MM.1S (cell line): ENCODE measurements at regions not wholly inside any gene's neighbourhood (a gene's known extent, or its start where the extent isn't known, plus 50 kb on each side); places are given as distances from the start of the nearest gene placed in this dataset.

Source experiments
- DNase-seq: peaks from one replicate; pipeline ENCODE4 v3.0.0-alpha.2; 2015
- H2AFZ ChIP-seq: fragments of 300-600 bp; sonication (generic); 2 replicates; pipeline ENCODE4 v1.6.0; 2016; ENCODE audit warnings: antibody characterized with exemption, low read length
- H3F3A ChIP-seq: fragments of 300-600 bp; sonication (generic); 2 replicates; pipeline ENCODE4 v1.6.1; 2016; ENCODE audit warnings: mild to moderate bottlenecking, antibody characterized with exemption, low read length, moderate library complexity, mixed read lengths; ENCODE audit not compliant: insufficient read depth
- H3K27ac ChIP-seq: fragments of 300-600 bp; sonication (generic); 2 replicates; pipeline ENCODE4 v1.5.1; 2016; ENCODE audit warnings: mild to moderate bottlenecking, low read length
- H3K27me3 ChIP-seq: fragments of 300-600 bp; sonication (generic); replicated peaks from 2 replicates; pipeline ENCODE4 v1.6.0; 2016; ENCODE audit warnings: low read length; ENCODE audit not compliant: insufficient read depth
- H3K36me3 ChIP-seq: fragments of 300-600 bp; sonication (generic); replicated peaks from 2 replicates; pipeline ENCODE4 v1.6.1; 2016; ENCODE audit warnings: mild to moderate bottlenecking, low read length, mixed read lengths; ENCODE audit not compliant: insufficient read depth
- H3K4me1 ChIP-seq: fragments of 300-600 bp; sonication (generic); 2 replicates; pipeline ENCODE4 v1.6.1; 2016; ENCODE audit warnings: low read length, mixed read lengths
- H3K4me2 ChIP-seq: fragments of 300-600 bp; sonication (generic); 2 replicates; pipeline ENCODE4 v1.6.0; 2016; ENCODE audit warnings: low read depth, low read length
- H3K4me3 ChIP-seq: fragments of 300-600 bp; sonication (generic); 2 replicates; pipeline ENCODE4 v1.5.1; 2016; ENCODE audit warnings: low read length, mixed read lengths
- H3K79me2 ChIP-seq: fragments of 300-600 bp; sonication (generic); 2 replicates; pipeline ENCODE4 v1.6.1; 2016; ENCODE audit warnings: mixed run types, low read length, mixed read lengths
- H3K9ac ChIP-seq: fragments of 300-600 bp; sonication (generic); 2 replicates; pipeline ENCODE4 v1.6.1; 2016; ENCODE audit warnings: low read length, mixed read lengths
- H3K9me2 ChIP-seq: fragments of 300-600 bp; sonication (generic); replicated peaks from 2 replicates; pipeline ENCODE4 v1.6.1; 2016; ENCODE audit warnings: mild to moderate bottlenecking, low read length, mixed read lengths; ENCODE audit not compliant: insufficient read depth
- H3K9me3 ChIP-seq: fragments of 300-600 bp; sonication (generic); replicated peaks from 2 replicates; pipeline ENCODE4 v1.6.1; 2016; ENCODE audit warnings: mild to moderate bottlenecking, low read length, mixed read lengths; ENCODE audit not compliant: insufficient read depth
- H4K20me1 ChIP-seq: fragments of 300-600 bp; sonication (generic); 2 replicates; pipeline ENCODE4 v1.6.1; 2016; ENCODE audit warnings: mild to moderate bottlenecking, low read length, moderate library complexity, mixed read lengths; ENCODE audit not compliant: insufficient read depth
- EZH2 ChIP-seq: fragments of 300-600 bp; sonication (generic); optimal IDR thresholded peaks from 2 replicates; pipeline ENCODE3; 2017; ENCODE audit warnings: low read depth, mild to moderate bottlenecking, antibody characterized with exemption, low read length, mixed read lengths
- EZH2phosphoT487 ChIP-seq: fragments of 300-600 bp; sonication (generic); IDR thresholded peaks from 2 replicates; pipeline ENCODE4 v1.6.1; 2018; ENCODE audit warnings: antibody characterized with exemption, low read length
- TF ChIP-seq, protein P1 (sequence below): fragments of 300-600 bp; sonication (generic); IDR thresholded peaks from 2 replicates; pipeline ENCODE4 v1.5.1; 2016; ENCODE audit warnings: antibody characterized with exemption, low read length, mixed read lengths

- no peaks in the 10 kb centered on the region for H3K9me3 ChIP-seq
- H2AFZ ChIP-seq = no peak overlapping the region
- no peak overlapping the region for H3K4me3 ChIP-seq
- H4K20me1 ChIP-seq = no peaks in the 10 kb centered on the region
- H3K79me2 ChIP-seq = no peaks in the 10 kb centered on the region
- no peak overlapping the region for H3K4me2 ChIP-seq
- no peaks in the 10 kb centered on the region for H3K27me3 ChIP-seq
- TF ChIP-seq EZH2 (no peak), EZH2phosphoT487 (no peak)
- TF ChIP-seq, protein P1, sequence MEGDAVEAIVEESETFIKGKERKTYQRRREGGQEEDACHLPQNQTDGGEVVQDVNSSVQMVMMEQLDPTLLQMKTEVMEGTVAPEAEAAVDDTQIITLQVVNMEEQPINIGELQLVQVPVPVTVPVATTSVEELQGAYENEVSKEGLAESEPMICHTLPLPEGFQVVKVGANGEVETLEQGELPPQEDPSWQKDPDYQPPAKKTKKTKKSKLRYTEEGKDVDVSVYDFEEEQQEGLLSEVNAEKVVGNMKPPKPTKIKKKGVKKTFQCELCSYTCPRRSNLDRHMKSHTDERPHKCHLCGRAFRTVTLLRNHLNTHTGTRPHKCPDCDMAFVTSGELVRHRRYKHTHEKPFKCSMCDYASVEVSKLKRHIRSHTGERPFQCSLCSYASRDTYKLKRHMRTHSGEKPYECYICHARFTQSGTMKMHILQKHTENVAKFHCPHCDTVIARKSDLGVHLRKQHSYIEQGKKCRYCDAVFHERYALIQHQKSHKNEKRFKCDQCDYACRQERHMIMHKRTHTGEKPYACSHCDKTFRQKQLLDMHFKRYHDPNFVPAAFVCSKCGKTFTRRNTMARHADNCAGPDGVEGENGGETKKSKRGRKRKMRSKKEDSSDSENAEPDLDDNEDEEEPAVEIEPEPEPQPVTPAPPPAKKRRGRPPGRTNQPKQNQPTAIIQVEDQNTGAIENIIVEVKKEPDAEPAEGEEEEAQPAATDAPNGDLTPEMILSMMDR = no peak
- no peak for DNase-seq
- no peak overlapping the region for H3K27ac ChIP-seq
- no peaks in the 10 kb centered on the region for H3K9me2 ChIP-seq
- H3K36me3 ChIP-seq = no peaks in the 10 kb centered on the region
- H3K9ac ChIP-seq = no peak overlapping the region
- no peaks in the 10 kb centered on the region for H3F3A ChIP-seq
- H3K4me1 ChIP-seq = no peaks in the 10 kb centered on the region
Measured at GRCh38 chr3:31075876-31076275, 181.4 kb upstream of the GADL1 start.

DNA sequence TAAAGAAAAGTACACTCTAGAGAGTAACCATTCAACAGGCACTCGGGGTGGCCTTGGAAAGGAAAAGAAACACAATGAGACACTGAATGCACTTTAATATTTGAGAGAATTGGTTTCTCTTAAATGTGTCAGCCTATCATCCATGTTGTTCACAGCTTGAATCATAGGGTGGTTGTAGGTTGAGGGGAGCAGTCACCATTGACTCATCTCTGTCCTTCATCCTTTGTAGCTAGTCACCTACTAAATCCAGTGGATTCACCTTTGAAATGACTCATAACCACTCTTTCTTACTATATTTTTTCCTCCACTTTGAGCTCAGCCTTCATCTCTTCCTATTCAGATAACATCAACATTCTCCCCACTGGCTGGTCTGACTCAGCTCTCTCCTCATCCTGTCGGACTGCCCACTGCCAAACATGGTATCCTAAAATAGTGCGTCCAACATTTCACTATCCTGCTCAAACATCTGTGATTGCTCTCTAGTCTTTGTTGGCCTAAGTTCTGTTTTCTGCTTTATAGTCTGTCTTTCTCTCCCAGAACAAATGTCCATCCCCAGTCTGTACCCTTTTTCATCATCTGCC is 182.7 kb upstream of the GADL1 start:
- Histone ChIP-seq H3F3A (no peaks in the 10 kb centered on the region), H2AFZ (no peak overlapping the region)

GRCh38 chr3:31077826-31078225 is 183.4 kb upstream of the GADL1 start:
- no peaks in the 10 kb centered on the region for H3K36me3 ChIP-seq
- H2AFZ ChIP-seq = no peak overlapping the region
- TF ChIP-seq, protein P1 = no peak
- TF ChIP-seq EZH2 = no peak
- no peak for TF ChIP-seq EZH2phosphoT487
- no peak overlapping the region for H3K9ac ChIP-seq
- H4K20me1 ChIP-seq = no peaks in the 10 kb centered on the region
- no peaks in the 10 kb centered on the region for H3K27me3 ChIP-seq
- no peak overlapping the region for H3K4me2 ChIP-seq
- no peak overlapping the region for H3K4me3 ChIP-seq
- no peaks in the 10 kb centered on the region for H3K4me1 ChIP-seq
- H3F3A ChIP-seq = no peaks in the 10 kb centered on the region
- no peaks in the 10 kb centered on the region for H3K9me3 ChIP-seq
- H3K79me2 ChIP-seq = no peaks in the 10 kb centered on the region
- DNase-seq = no peak
- no peak overlapping the region for H3K27ac ChIP-seq
- no peaks in the 10 kb centered on the region for H3K9me2 ChIP-seq

More for the DNA sequence above, 182.7 kb upstream of the GADL1 start:
- TF ChIP-seq EZH2phosphoT487 = no peak
- TF ChIP-seq, protein P1 = no peak
- TF ChIP-seq EZH2 = no peak
- Histone ChIP-seq H3K9me3 (no peaks in the 10 kb centered on the region), H3K36me3 (no peaks in the 10 kb centered on the region), H3K4me3 (no peak overlapping the region), H3K9ac (no peak overlapping the region), H3K4me1 (no peaks in the 10 kb centered on the region), H4K20me1 (no peaks in the 10 kb centered on the region), H3K79me2 (no peaks in the 10 kb centered on the region), H3K4me2 (no peak overlapping the region), H3K27me3 (no peaks in the 10 kb centered on the region), H3K27ac (no peak overlapping the region), H3K9me2 (no peaks in the 10 kb centered on the region)
- DNase-seq = no peak
